ENCODE measurements at regions not wholly inside any gene's neighbourhood (a gene's known extent, or its start where the extent isn't known, plus 50 kb on each side); places are given as distances from the start of the nearest gene placed in this dataset.

- WGBS = 88% methylated on average over 7 of the region's 7 CpGs
- DNase-seq (ENCODE audit: low spot score in 2 of 2) = no peak
- Histone ChIP-seq H3K4me3 (no peak overlapping the region), H3K27me3 (no peaks in the 10 kb centered on the region), H3K36me3 (no peaks in the 10 kb centered on the region), H3K4me1 (no peaks in the 10 kb centered on the region), H3K9me3 (no peaks in the 10 kb centered on the region), H3K27ac (no peak overlapping the region)
- no peak for TF ChIP-seq POLR2A (IDR thresholded peaks at IDR 0.05)
- no peak for TF ChIP-seq POLR2AphosphoS5 (IDR thresholded peaks at IDR 0.05)
- TF ChIP-seq CTCF (IDR thresholded peaks at IDR 0.05) = no peak
- no peak for TF ChIP-seq EP300 (IDR thresholded peaks at IDR 0.05)
Measured at GRCh38 chr18:41069167-41069566, 885.9 kb upstream of the PIK3C3 start.

DNA sequence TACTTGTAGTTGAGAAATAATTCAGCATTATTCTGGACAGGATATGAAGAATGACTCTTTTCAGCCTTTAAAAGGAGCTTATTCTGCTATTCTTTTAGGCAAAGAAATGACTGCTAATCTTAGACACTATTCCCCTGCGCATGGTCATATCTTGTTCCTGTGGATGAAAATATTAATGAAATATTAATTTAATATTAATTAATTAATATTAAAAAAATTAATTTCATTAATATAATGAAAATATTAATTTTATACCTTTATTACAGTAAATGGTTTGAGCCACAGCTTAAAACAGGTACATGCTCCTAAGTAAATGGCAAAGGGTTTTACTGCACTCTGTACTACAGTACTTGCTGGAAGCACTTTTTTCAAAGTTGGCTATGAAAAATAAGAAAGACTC lies 890.1 kb upstream of the PIK3C3 start:
- Histone ChIP-seq H3K4me1 (no peaks in the 10 kb centered on the region), H3K27ac (no peak overlapping the region), H3K4me3 (no peak overlapping the region), H3K27me3 (no peaks in the 10 kb centered on the region), H3K9me3 (no peaks in the 10 kb centered on the region), H3K36me3 (no peaks in the 10 kb centered on the region)
- WGBS = 45% methylated on average over 1 of the region's 1 CpG
- no peak for DNase-seq (ENCODE audit: low spot score in 2 of 2)
- TF ChIP-seq EP300 (IDR thresholded peaks at IDR 0.05) (no peak), POLR2A (IDR thresholded peaks at IDR 0.05) (no peak), CTCF (IDR thresholded peaks at IDR 0.05) (no peak), POLR2AphosphoS5 (IDR thresholded peaks at IDR 0.05) (no peak)

- DNase-seq (ENCODE audit: low spot score in 2 of 2) = no peak
- Histone ChIP-seq H3K4me1 (no peaks in the 10 kb centered on the region), H3K27me3 (no peaks in the 10 kb centered on the region), H3K27ac (no peak overlapping the region), H3K9me3 (no peaks in the 10 kb centered on the region), H3K36me3 (no peaks in the 10 kb centered on the region), H3K4me3 (no peak overlapping the region)
- 90% methylated on average over 2 of the region's 2 CpGs for WGBS
- TF ChIP-seq POLR2AphosphoS5 (IDR thresholded peaks at IDR 0.05) = no peak
- TF ChIP-seq CTCF (IDR thresholded peaks at IDR 0.05) = no peak
- no peak for TF ChIP-seq EP300 (IDR thresholded peaks at IDR 0.05)
- TF ChIP-seq POLR2A (IDR thresholded peaks at IDR 0.05) = no peak
Measured at GRCh38 chr18:41060967-41061366, 894.1 kb upstream of the PIK3C3 start.

DNA sequence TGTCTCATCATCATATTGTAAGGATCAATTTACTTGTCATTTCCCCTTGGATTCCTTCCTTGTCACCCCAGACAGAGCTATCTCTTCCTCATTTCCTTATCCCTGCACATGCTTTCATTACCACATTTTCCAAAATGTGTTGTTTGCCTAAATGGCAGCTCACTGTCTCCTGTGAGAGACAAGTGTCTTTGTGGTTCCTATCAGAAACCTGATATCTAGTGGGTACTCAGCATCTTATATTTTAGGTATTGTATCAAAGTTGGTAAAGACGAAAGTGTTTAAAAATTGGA lies 896.0 kb upstream of the PIK3C3 start:
- Histone ChIP-seq H3K4me1 (no peaks in the 10 kb centered on the region), H3K36me3 (no peaks in the 10 kb centered on the region), H3K4me3 (no peak overlapping the region), H3K27me3 (no peaks in the 10 kb centered on the region), H3K9me3 (no peaks in the 10 kb centered on the region), H3K27ac (no peak overlapping the region)
- 92% methylated on average over 1 of the region's 1 CpG for WGBS
- DNase-seq (ENCODE audit: low spot score in 2 of 2) = no peak
- no peak for TF ChIP-seq CTCF (IDR thresholded peaks at IDR 0.05)
- TF ChIP-seq POLR2AphosphoS5 (IDR thresholded peaks at IDR 0.05) = no peak
- no peak for TF ChIP-seq POLR2A (IDR thresholded peaks at IDR 0.05)
- no peak for TF ChIP-seq EP300 (IDR thresholded peaks at IDR 0.05)

DNA sequence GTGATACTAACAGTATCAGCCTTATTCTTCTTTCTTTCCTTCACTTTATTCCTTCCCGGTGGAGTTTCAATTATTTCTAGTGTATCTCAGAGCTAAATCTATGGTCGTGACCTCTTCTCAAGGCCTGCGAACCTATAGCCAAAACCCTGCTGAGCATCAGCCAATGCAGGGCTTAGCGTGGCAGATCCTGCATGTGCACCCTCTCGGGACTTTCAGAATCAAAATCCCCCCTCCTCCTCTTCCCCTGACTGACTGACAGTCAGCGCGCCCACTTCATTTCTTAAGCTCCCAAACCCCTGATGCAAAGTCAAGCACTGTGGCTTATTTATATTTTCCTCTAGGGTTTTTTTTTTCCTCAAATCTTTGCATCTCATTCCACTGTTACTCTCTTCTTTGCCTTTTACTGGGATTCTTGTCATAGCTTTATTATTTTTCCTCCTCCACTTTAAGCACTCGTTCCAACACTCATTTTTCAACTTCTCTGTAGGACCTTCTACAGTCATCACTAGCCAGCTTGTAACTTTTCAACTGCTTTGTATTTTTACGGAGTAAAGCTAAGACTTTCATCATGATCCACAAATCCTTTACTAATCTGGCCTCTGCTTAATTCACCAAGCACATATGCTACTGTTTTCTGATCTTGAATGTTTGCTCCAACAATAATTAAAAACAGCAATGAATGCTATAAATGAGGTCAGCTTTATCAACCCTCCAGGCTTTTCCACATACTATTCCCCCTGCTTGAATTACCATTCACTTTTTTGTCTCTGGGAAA lies 896.5 kb upstream of the PIK3C3 start:
- DNase-seq (ENCODE audit: low spot score in 2 of 2) = no peak
- no peaks in the 10 kb centered on the region for H3K27me3 ChIP-seq
- H3K4me3 ChIP-seq = no peak overlapping the region
- no peaks in the 10 kb centered on the region for H3K36me3 ChIP-seq
- H3K9me3 ChIP-seq = no peaks in the 10 kb centered on the region
- 75% methylated on average over 9 of the region's 9 CpGs for WGBS
- no peak for TF ChIP-seq POLR2A (IDR thresholded peaks at IDR 0.05)
- TF ChIP-seq EP300 (IDR thresholded peaks at IDR 0.05) = no peak
- TF ChIP-seq CTCF (IDR thresholded peaks at IDR 0.05) = no peak
- no peak for TF ChIP-seq POLR2AphosphoS5 (IDR thresholded peaks at IDR 0.05)
- H3K27ac ChIP-seq = no peak overlapping the region
- no peaks in the 10 kb centered on the region for H3K4me1 ChIP-seq
